ENCODE measurements at regions not wholly inside any gene's neighbourhood (a gene's known extent, or its start where the extent isn't known, plus 50 kb on each side); places are given as distances from the start of the nearest gene placed in this dataset.
"Not testable (repeated sequence)": the region's sequence is repeated elsewhere in the genome, so short reads cannot be mapped to it uniquely, and the experiment has no call there.

- TF ChIP-seq CTCF, POLR2A (IDR thresholded peaks at IDR 0.05): not testable (repeated sequence)
Measured at GRCh38 chr12:131388164-131389053, 322.5 kb upstream of the SFSWAP start.
